ENCODE measurements at regions not wholly inside any gene's neighbourhood (a gene's known extent, or its start where the extent isn't known, plus 50 kb on each side); places are given as distances from the start of the nearest gene placed in this dataset.

DNA sequence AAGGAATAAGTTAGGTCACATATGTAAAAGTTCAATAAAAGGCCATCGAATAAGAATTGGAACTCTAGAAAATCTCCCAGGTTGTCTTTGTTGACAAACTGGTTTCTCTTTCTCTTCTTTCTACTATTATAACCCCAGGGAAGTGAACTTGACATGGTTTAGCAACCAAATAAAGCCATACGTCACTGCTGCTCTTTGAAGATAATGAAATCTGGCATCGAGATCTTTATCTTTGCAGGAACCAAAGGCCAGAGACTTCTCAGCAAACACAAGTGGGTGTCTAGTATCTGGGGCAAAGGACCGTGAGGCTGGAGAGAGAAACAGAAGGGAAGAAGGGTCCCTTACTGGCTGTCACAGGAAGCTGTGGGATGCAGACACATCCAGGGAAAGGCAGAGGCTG lies 286.7 kb upstream of the CDYL start:
- Histone ChIP-seq H3K27ac (no peak overlapping the region), H3K4me3 (ENCODE audit: low read depth in 1 of 2, low read length in 1 of 2) (no peak overlapping the region), H3K36me3 (no peaks in the 10 kb centered on the region), H3K4me1 (ENCODE audit: control insufficient read depth in 1 of 2, insufficient read depth in 1 of 2, low read depth in 1 of 2, low read length in 1 of 2) (no peaks in the 10 kb centered on the region), H3K27me3 (no peaks in the 10 kb centered on the region), H3K9me3 (no peaks in the 10 kb centered on the region)
- TF ChIP-seq, protein P1, sequence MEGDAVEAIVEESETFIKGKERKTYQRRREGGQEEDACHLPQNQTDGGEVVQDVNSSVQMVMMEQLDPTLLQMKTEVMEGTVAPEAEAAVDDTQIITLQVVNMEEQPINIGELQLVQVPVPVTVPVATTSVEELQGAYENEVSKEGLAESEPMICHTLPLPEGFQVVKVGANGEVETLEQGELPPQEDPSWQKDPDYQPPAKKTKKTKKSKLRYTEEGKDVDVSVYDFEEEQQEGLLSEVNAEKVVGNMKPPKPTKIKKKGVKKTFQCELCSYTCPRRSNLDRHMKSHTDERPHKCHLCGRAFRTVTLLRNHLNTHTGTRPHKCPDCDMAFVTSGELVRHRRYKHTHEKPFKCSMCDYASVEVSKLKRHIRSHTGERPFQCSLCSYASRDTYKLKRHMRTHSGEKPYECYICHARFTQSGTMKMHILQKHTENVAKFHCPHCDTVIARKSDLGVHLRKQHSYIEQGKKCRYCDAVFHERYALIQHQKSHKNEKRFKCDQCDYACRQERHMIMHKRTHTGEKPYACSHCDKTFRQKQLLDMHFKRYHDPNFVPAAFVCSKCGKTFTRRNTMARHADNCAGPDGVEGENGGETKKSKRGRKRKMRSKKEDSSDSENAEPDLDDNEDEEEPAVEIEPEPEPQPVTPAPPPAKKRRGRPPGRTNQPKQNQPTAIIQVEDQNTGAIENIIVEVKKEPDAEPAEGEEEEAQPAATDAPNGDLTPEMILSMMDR (IDR thresholded peaks at IDR 0.05) = no peak

DNA sequence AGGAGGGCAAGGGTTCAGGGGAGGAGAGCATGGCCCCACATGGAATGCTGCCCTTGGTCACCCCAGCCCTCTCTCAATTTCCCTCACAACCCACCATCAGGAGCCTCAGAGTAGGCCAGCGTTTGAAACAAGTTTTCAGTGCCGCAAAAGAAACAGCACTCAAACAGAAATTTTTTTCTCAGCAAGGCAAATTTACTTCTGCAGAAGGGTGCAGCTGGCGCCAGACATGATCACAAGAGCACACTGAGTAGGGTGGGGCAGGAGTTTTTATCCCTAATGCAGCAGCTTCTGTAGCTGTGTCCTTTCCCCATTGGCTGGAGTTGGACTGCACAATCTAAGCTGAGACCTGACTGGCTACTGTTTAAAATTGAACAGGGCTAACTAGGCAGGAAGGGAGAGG lies 287.8 kb upstream of the CDYL start:
- Histone ChIP-seq H3K36me3 (no peaks in the 10 kb centered on the region), H3K27ac (no peak overlapping the region), H3K4me1 (ENCODE audit: control insufficient read depth in 1 of 2, insufficient read depth in 1 of 2, low read depth in 1 of 2, low read length in 1 of 2) (no peaks in the 10 kb centered on the region), H3K9me3 (no peaks in the 10 kb centered on the region), H3K27me3 (no peaks in the 10 kb centered on the region), H3K4me3 (ENCODE audit: low read depth in 1 of 2, low read length in 1 of 2) (no peak overlapping the region)
- TF ChIP-seq, protein P1 (IDR thresholded peaks at IDR 0.05) = no peak

DNA sequence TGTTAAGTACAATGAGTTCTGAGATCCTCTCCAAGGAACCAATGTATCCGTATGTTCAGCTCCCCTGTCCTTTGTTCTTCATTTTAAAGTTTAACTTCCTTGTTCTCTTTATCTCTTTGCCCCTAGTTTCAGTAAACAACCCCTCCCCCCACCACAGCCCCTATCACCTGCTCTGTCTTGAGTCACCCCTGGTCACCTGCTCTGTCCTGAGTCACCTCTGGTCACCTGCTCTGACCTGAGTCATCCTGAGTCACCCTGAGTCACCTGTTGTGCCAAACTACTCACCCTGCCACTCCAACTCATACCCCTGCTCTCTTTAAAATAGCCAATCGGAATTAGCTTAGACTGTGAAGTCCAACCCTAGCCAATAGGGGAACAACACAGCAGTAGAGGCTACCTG lies 288.7 kb upstream of the CDYL start:
- no peaks in the 10 kb centered on the region for H3K9me3 ChIP-seq
- no peaks in the 10 kb centered on the region for H3K4me1 ChIP-seq (ENCODE audit: control insufficient read depth in 1 of 2, insufficient read depth in 1 of 2, low read depth in 1 of 2, low read length in 1 of 2)
- no peaks in the 10 kb centered on the region for H3K27me3 ChIP-seq
- no peak overlapping the region for H3K4me3 ChIP-seq (ENCODE audit: low read depth in 1 of 2, low read length in 1 of 2)
- no peak overlapping the region for H3K27ac ChIP-seq
- H3K36me3 ChIP-seq = no peaks in the 10 kb centered on the region
- TF ChIP-seq, protein P1 (IDR thresholded peaks at IDR 0.05) = no peak

DNA sequence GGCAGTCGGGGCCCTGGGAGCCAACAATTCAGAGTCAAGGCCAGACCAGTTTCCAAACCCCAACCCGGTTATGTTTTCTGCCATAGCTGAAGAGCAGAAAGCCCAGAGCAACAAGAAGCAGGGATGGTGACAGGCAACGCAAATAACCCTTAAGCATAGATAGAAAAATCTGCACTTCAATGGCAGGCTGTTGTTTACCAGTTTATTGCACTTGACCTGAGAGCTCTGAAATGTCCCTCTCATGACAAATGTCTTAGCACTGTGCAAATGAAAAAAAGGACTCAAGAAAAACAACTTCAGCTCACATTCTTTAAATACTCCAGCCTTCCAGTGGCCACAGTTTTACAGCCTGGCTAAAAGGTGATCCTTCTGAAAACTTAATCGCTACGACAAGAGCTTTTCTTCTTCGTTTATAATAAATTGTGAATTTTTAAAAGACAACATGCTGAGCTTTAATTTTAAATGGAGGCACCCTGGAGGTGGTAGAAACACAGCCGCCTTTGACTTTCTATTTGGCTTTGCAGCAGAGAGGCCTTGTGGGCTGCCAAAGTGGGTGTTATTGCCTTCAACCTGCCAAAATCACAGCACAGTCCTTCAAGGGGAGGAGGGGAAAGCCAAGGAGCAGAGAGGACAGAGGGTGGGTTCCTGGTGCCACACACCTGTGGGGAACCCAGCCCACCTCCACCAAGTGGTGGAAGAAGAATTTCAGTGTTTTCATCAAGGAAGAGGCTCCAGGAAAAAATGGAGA lies 289.5 kb upstream of the CDYL start:
- TF ChIP-seq, protein P1 (IDR thresholded peaks at IDR 0.05) = no peak
- Histone ChIP-seq H3K4me1 (ENCODE audit: control insufficient read depth in 1 of 2, insufficient read depth in 1 of 2, low read depth in 1 of 2, low read length in 1 of 2) (no peaks in the 10 kb centered on the region), H3K27ac (no peak overlapping the region), H3K9me3 (no peaks in the 10 kb centered on the region), H3K36me3 (no peaks in the 10 kb centered on the region), H3K4me3 (ENCODE audit: low read depth in 1 of 2, low read length in 1 of 2) (no peak overlapping the region), H3K27me3 (no peaks in the 10 kb centered on the region)

DNA sequence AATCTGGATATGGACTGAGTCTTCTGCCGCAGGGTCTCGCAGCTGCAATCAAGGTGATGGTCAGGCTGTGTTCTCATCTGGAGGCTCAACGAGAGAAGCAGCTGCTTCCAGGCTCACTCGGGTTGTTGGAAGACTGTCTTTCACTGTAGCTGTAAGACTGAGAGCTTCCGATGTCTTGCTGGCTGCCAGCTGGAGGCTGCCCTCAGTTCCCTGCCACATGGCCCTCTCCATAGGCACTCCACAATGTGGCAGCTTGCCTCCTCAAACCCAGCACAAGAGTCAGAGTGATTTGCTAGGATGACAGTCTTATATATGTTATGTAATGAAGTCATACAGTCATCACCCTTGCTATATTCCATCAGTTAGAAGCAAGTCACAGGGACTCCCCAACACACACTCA lies 290.5 kb upstream of the CDYL start:
- TF ChIP-seq, protein P1 (IDR thresholded peaks at IDR 0.05) = no peak
- H3K4me1 ChIP-seq (ENCODE audit: control insufficient read depth in 1 of 2, insufficient read depth in 1 of 2, low read depth in 1 of 2, low read length in 1 of 2) = no peaks in the 10 kb centered on the region
- H3K27me3 ChIP-seq = no peaks in the 10 kb centered on the region
- no peak overlapping the region for H3K27ac ChIP-seq
- no peaks in the 10 kb centered on the region for H3K9me3 ChIP-seq
- H3K36me3 ChIP-seq = no peaks in the 10 kb centered on the region
- no peak overlapping the region for H3K4me3 ChIP-seq (ENCODE audit: low read depth in 1 of 2, low read length in 1 of 2)
